HCT116 (cell line): ENCODE measurements at regions not wholly inside any gene's neighbourhood (a gene's known extent, or its start where the extent isn't known, plus 50 kb on each side); places are given as distances from the start of the nearest gene placed in this dataset.

ENCODE experiments used
- ATAC-seq: fragments of 200-7000 bp; cut with Tn5 transposase; 2 replicates; pipeline ENCODE4 v1.9.1; 2020; ENCODE audit warnings: mild to moderate bottlenecking, moderate library complexity
- BruUV-seq: library from RNA; stranded (reverse); fragments of 400-500 nt; replicated peaks from 2 replicates; lab custom pipeline; 2021; lab: Mats Ljungman, UMichigan
- CTCF ChIA-PET: fragments of 300-600 bp; sonication (Branson Sonifier 250); formaldehyde crosslinking; loops from one replicate; lab custom pipeline; 2021; ENCODE audit warnings: antibody characterized with exemption; lab: Charles Lee
- POLR2A ChIA-PET: fragments of 300-600, 350-600 bp; sonication (Branson Sonifier 250); formaldehyde crosslinking; loops from one replicate; lab custom pipeline; 2021; ENCODE audit warnings: antibody characterized with exemption; lab: Charles Lee
- RAD21 ChIA-PET, 2 experiments: fragments of 300-600 bp; sonication (Branson Sonifier 250); formaldehyde crosslinking; loops; one replicate each; lab custom pipeline; 2023; ENCODE audit warnings: low total read pairs in 2 of 2; ENCODE audit not compliant: uncharacterized antibody in 2 of 2, unreplicated experiment in 2 of 2, low non-redundant PET in 1 of 2; lab: Charles Lee
- DNase-seq: peaks from one replicate; pipeline ENCODE4 v3.0.0-alpha.2; 2010; ENCODE audit warnings: low read depth, low spot score
- H2AFZ ChIP-seq: fragments of 200-600 bp; shearing (Covaris generic), sonication (generic); 2 replicates; pipeline ENCODE4 v1.6.1; 2017; ENCODE audit warnings: low read depth, mixed run types, mixed read lengths, antibody characterized with exemption, low read length; ENCODE audit not compliant: poor library complexity, severe bottlenecking
- H3K27ac ChIP-seq: 2 replicates; pipeline ENCODE4 v1.5.1; 2012; ENCODE audit warnings: low read depth, low read length
- H3K27me3 ChIP-seq: fragments of 200-600 bp; sonication (generic); 2 replicates; pipeline ENCODE4 v1.6.1; 2016; ENCODE audit warnings: mixed run types, low read length, mixed read lengths; ENCODE audit not compliant: insufficient read depth
- H3K36me3 ChIP-seq, 2 experiments: fragments of 200-500 bp in 1 of 2; fragments of 200-600 bp in 1 of 2; sonication (Bioruptor generic) in 1 of 2; sonication (generic) in 1 of 2; 2 replicates each; pipeline versions ENCODE4 v1.5.1 to v1.6.1; 2014 to 2016; ENCODE audit warnings: low read length in 2 of 2, inconsistent platforms in 1 of 2, mixed read lengths in 1 of 2, mixed run types in 1 of 2; ENCODE audit not compliant: insufficient read depth in 2 of 2, control insufficient read depth in 1 of 2
- H3K4me1 ChIP-seq, 2 experiments: fragments of 200-600 bp in 1 of 2; sonication (generic) in 1 of 2; 2 replicates each; pipeline versions ENCODE4 v1.5.1 to v1.6.1; 2012 to 2017; ENCODE audit warnings: low read length in 2 of 2, inconsistent platforms in 1 of 2, mild to moderate bottlenecking in 1 of 2, mixed read lengths in 1 of 2, mixed run types in 1 of 2, moderate library complexity in 1 of 2; ENCODE audit not compliant: insufficient read depth in 2 of 2, control insufficient read depth in 1 of 2
- H3K4me2 ChIP-seq: fragments of 200-600 bp; sonication (generic); 2 replicates; pipeline ENCODE4 v1.6.1; 2017; ENCODE audit warnings: mixed run types, low read length, mixed read lengths
- H3K4me3 ChIP-seq, 2 experiments: fragments of 200-600 bp in 1 of 2; sonication (generic) in 1 of 2; replicated peaks in 1 of 2; 2 replicates each; pipeline ENCODE4 v1.5.1; 2011 to 2016; ENCODE audit warnings: low read length in 2 of 2, control low read depth in 1 of 2, low read depth in 1 of 2, mild to moderate bottlenecking in 1 of 2, mixed read lengths in 1 of 2, mixed run types in 1 of 2
- H3K79me2 ChIP-seq: fragments of 200-600 bp; sonication (generic); 2 replicates; pipeline ENCODE4 v1.6.1; 2017; ENCODE audit warnings: mild to moderate bottlenecking, mixed run types, low read length, moderate library complexity, mixed read lengths; ENCODE audit not compliant: insufficient read depth
- H3K9ac ChIP-seq: fragments of 200-600 bp; sonication (generic); 2 replicates; pipeline ENCODE4 v1.6.1; 2016; ENCODE audit warnings: low read length, mixed read lengths
- H3K9me2 ChIP-seq: fragments of 200-600 bp; sonication (generic), shearing (Covaris generic); 2 replicates; pipeline ENCODE4 v1.6.1; 2017; ENCODE audit warnings: mixed run types, mild to moderate bottlenecking, moderate library complexity; ENCODE audit not compliant: insufficient read depth
- H3K9me3 ChIP-seq, 2 experiments: fragments of 200-500 bp in 1 of 2; fragments of 200-600 bp in 1 of 2; sonication (Bioruptor generic) in 1 of 2; sonication (generic) in 1 of 2; 2 replicates each; pipeline ENCODE4 v1.6.1; 2014 to 2017; ENCODE audit warnings: low read length in 2 of 2, mixed read lengths in 2 of 2, inconsistent platforms in 1 of 2, low read depth in 1 of 2, mild to moderate bottlenecking in 1 of 2, mixed run types in 1 of 2, moderate library complexity in 1 of 2; ENCODE audit not compliant: control insufficient read depth in 1 of 2, insufficient read depth in 1 of 2
- H4K20me1 ChIP-seq: fragments of 200-600 bp; sonication (generic), shearing (Covaris generic); 2 replicates; pipeline ENCODE4 v1.6.1; 2017; ENCODE audit warnings: mixed run types, mild to moderate bottlenecking, moderate library complexity; ENCODE audit not compliant: insufficient read depth
- CBX3 ChIP-seq: IDR thresholded peaks from 2 replicates; pipeline ENCODE4 v1.6.1; 2012; ENCODE audit warnings: low read depth
- CEBPB ChIP-seq: IDR thresholded peaks from 2 replicates; pipeline ENCODE4 v1.6.1; 2012; ENCODE audit warnings: low read depth
- EGR1 ChIP-seq: IDR thresholded peaks from 2 replicates; pipeline ENCODE4 v1.6.1; 2012; ENCODE audit warnings: low read depth
- EZH2 ChIP-seq: fragments of 200-600 bp; sonication (generic); IDR thresholded peaks from 2 replicates; pipeline ENCODE4 v1.6.1; 2017; ENCODE audit warnings: antibody characterized with exemption, mixed run types
- EZH2phosphoT487 ChIP-seq: fragments of 200-600 bp; IDR thresholded peaks from 2 replicates; pipeline ENCODE4 v1.6.1; 2018; ENCODE audit warnings: antibody characterized with exemption, borderline replicate concordance
- FOSL1 ChIP-seq: IDR thresholded peaks from 2 replicates; pipeline ENCODE4 v1.6.1; 2012; ENCODE audit warnings: low read depth
- JUND ChIP-seq: IDR thresholded peaks from 2 replicates; pipeline ENCODE4 v1.6.1; 2012
- POLR2A ChIP-seq: IDR thresholded peaks from 2 replicates; pipeline ENCODE4 v1.7.0; 2011; ENCODE audit warnings: borderline replicate concordance; ENCODE audit not compliant: insufficient read depth, insufficient read length; ENCODE audit errors: extremely low read depth
- POLR2AphosphoS5 ChIP-seq: IDR thresholded peaks from 2 replicates; pipeline ENCODE4 v1.6.1; 2011; ENCODE audit warnings: mild to moderate bottlenecking, low read depth, low read length, moderate library complexity
- RAD21 ChIP-seq: IDR thresholded peaks from 2 replicates; pipeline ENCODE4 v1.6.1; 2012; ENCODE audit warnings: low read depth, mild to moderate bottlenecking
- SIN3A ChIP-seq: IDR thresholded peaks from 2 replicates; pipeline ENCODE4 v1.6.1; 2012; ENCODE audit warnings: low read depth
- SP1 ChIP-seq: IDR thresholded peaks from 2 replicates; pipeline ENCODE4 v1.6.1; 2012; ENCODE audit warnings: low read depth
- SRF ChIP-seq: IDR thresholded peaks from 2 replicates; pipeline ENCODE4 v1.6.1; 2012; ENCODE audit warnings: low read depth
- TCF7L2 ChIP-seq: IDR thresholded peaks from 2 replicates; pipeline ENCODE4 v1.7.0; 2011; ENCODE audit warnings: borderline replicate concordance, inconsistent platforms; ENCODE audit not compliant: insufficient read depth, insufficient read length; ENCODE audit errors: extremely low read depth
- ZBTB33 ChIP-seq: IDR thresholded peaks from 2 replicates; pipeline ENCODE4 v1.6.1; 2011; ENCODE audit warnings: mild to moderate bottlenecking, low read length, moderate library complexity; ENCODE audit not compliant: insufficient replicate concordance; ENCODE audit errors: extremely low read depth
- intact Hi-C: fragments of 100-400 bp; cut with micrococcal nuclease; formaldehyde crosslinking; loops from 2 replicates; pipeline ENCODE4 v1.10.0; 2022
- TF ChIP-seq, protein P1 (sequence below): IDR thresholded peaks from 2 replicates; pipeline ENCODE4 v1.6.1; 2012
- TF ChIP-seq, protein P2 (sequence below), 3 experiments: fragments of 200-600 bp in 1 of 3; sonication (generic) in 1 of 3; IDR thresholded peaks in 2 of 3; conservative IDR thresholded peaks in 1 of 3; 2 replicates each; pipeline ENCODE4 v1.5.1; 2012 to 2017; ENCODE audit warnings: low read depth in 2 of 3, low read length in 2 of 3, antibody characterized with exemption in 1 of 3, borderline replicate concordance in 1 of 3, control low read depth in 1 of 3, mild to moderate bottlenecking in 1 of 3, mixed read lengths in 1 of 3, mixed run types in 1 of 3, moderate library complexity in 1 of 3; ENCODE audit not compliant: insufficient read depth in 1 of 3
- TF ChIP-seq, protein P3 (sequence below): IDR thresholded peaks from 2 replicates; pipeline ENCODE4 v1.6.1; 2012

GRCh38 chr3:69568951-69569350 lies 170.3 kb upstream of the MITF start:
- ChIA-PET RAD21 (no interaction called here), POLR2A (no interaction called here), CTCF (no interaction called here)
- Histone ChIP-seq H3K79me2 (no peaks in the 10 kb centered on the region), H3K27me3 (no peaks in the 10 kb centered on the region), H3K27ac (no peak overlapping the region), H3K9me2 (no peaks in the 10 kb centered on the region), H3K4me3 (no peak overlapping the region), H2AFZ (no peak overlapping the region), H3K9ac (no peak overlapping the region), H3K36me3 (no peaks in the 10 kb centered on the region), H4K20me1 (no peaks in the 10 kb centered on the region), H3K9me3 (no peaks in the 10 kb centered on the region), H3K4me1 (no peaks in the 10 kb centered on the region), H3K4me2 (no peak overlapping the region)
- no TSS peak for BruUV-seq
- no peak for DNase-seq
- intact Hi-C loops = no loop called here
- TF ChIP-seq EGR1 = no peak
- no peak for TF ChIP-seq EZH2
- TF ChIP-seq TCF7L2 = no peak
- TF ChIP-seq RAD21 = no peak
- no peak for TF ChIP-seq CBX3
- TF ChIP-seq, protein P1, sequence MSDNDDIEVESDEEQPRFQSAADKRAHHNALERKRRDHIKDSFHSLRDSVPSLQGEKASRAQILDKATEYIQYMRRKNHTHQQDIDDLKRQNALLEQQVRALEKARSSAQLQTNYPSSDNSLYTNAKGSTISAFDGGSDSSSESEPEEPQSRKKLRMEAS = no peak
- no peak for TF ChIP-seq SP1
- no peak for TF ChIP-seq EZH2phosphoT487
- TF ChIP-seq, protein P2, sequence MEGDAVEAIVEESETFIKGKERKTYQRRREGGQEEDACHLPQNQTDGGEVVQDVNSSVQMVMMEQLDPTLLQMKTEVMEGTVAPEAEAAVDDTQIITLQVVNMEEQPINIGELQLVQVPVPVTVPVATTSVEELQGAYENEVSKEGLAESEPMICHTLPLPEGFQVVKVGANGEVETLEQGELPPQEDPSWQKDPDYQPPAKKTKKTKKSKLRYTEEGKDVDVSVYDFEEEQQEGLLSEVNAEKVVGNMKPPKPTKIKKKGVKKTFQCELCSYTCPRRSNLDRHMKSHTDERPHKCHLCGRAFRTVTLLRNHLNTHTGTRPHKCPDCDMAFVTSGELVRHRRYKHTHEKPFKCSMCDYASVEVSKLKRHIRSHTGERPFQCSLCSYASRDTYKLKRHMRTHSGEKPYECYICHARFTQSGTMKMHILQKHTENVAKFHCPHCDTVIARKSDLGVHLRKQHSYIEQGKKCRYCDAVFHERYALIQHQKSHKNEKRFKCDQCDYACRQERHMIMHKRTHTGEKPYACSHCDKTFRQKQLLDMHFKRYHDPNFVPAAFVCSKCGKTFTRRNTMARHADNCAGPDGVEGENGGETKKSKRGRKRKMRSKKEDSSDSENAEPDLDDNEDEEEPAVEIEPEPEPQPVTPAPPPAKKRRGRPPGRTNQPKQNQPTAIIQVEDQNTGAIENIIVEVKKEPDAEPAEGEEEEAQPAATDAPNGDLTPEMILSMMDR (IDR thresholded peaks at IDR 0.05 in 2 of 3, conservative IDR thresholded peaks at IDR 0.05 in 1 of 3; ENCODE audit: borderline replicate concordance in 1 of 3, insufficient read depth in 1 of 3, low read depth in 2 of 3, low read length in 2 of 3) = no peak
- TF ChIP-seq SRF = no peak
- TF ChIP-seq CEBPB = no peak
- no peak for TF ChIP-seq ZBTB33
- TF ChIP-seq JUND = no peak
- no peak for TF ChIP-seq FOSL1
- TF ChIP-seq POLR2A = no peak
- no peak for TF ChIP-seq POLR2AphosphoS5
- TF ChIP-seq SIN3A = no peak
- TF ChIP-seq, protein P3, sequence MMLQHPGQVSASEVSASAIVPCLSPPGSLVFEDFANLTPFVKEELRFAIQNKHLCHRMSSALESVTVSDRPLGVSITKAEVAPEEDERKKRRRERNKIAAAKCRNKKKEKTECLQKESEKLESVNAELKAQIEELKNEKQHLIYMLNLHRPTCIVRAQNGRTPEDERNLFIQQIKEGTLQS = no peak
- no peak for ATAC-seq
